ENCODE measurements at regions not wholly inside any gene's neighbourhood (a gene's known extent, or its start where the extent isn't known, plus 50 kb on each side); places are given as distances from the start of the nearest gene placed in this dataset.

GRCh38 chr7:17015598-17016031 is 133.8 kb upstream of the AGR3 start:
- TF ChIP-seq CTCF (conservative IDR thresholded peaks at IDR 0.05; ENCODE audit: low read depth, low read length), result no peak
- H3K4me1 ChIP-seq (ENCODE audit: low read depth, poor library complexity, severe bottlenecking), result no peaks in the 10 kb centered on the region
- H3K4me3 ChIP-seq (IDR thresholded peaks at IDR 0.05; ENCODE audit: insufficient read depth, low read depth, low read length), result no peak overlapping the region
- H3K79me2 ChIP-seq (ENCODE audit: insufficient read depth, low read depth), result no peaks in the 10 kb centered on the region
- H3K27me3 ChIP-seq (ENCODE audit: insufficient read depth, low read depth), result no peaks in the 10 kb centered on the region
- H3K4me2 ChIP-seq, result no peak overlapping the region
- H3K27ac ChIP-seq, result no peak overlapping the region
- H3K9ac ChIP-seq, result no peak overlapping the region
- H4K20me1 ChIP-seq (ENCODE audit: insufficient read depth), result no peaks in the 10 kb centered on the region
- no peaks in the 10 kb centered on the region for H3K36me3 ChIP-seq (ENCODE audit: insufficient read depth)
- no peak overlapping the region for H2AFZ ChIP-seq (ENCODE audit: low read depth)

DNA sequence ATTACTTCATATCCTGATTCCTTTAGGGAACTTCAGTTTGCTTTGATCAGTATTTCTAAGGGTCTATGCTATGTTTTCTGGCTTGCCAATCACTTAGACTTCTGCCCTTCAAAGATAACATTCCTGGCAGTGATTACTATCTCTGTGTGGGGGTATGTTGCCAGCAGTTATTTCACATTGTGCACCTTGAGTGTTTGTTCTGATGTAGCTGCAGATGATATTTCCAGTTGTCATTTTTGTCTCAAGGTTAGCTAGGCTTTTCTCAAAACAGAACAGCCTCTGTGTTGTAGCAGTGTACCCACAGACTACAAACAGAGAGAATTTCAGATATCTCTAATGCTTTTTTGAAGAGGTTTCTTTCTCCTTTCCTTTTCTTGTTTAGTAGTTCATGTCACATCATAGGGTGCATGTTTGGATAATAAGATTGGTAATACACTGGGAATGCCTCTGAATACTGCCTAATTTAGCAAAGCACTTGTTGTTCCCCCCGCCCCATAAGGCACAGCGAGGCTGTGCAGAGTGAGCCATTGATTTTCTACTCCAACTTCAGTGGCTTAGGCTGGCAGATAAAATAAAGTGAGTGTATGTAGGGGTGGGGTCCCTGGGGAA is 134.7 kb upstream of the AGR3 start:
- Histone ChIP-seq H3K27me3 (ENCODE audit: insufficient read depth, low read depth) (no peaks in the 10 kb centered on the region), H3K4me2 (no peak overlapping the region), H4K20me1 (ENCODE audit: insufficient read depth) (no peaks in the 10 kb centered on the region), H3K27ac (no peak overlapping the region), H3K4me1 (ENCODE audit: low read depth, poor library complexity, severe bottlenecking) (no peaks in the 10 kb centered on the region), H3K79me2 (ENCODE audit: insufficient read depth, low read depth) (no peaks in the 10 kb centered on the region), H3K4me3 (IDR thresholded peaks at IDR 0.05; ENCODE audit: insufficient read depth, low read depth, low read length) (no peak overlapping the region), H2AFZ (ENCODE audit: low read depth) (no peak overlapping the region), H3K36me3 (ENCODE audit: insufficient read depth) (no peaks in the 10 kb centered on the region), H3K9ac (no peak overlapping the region)
- TF ChIP-seq CTCF (conservative IDR thresholded peaks at IDR 0.05; ENCODE audit: low read depth, low read length), result no peak

DNA sequence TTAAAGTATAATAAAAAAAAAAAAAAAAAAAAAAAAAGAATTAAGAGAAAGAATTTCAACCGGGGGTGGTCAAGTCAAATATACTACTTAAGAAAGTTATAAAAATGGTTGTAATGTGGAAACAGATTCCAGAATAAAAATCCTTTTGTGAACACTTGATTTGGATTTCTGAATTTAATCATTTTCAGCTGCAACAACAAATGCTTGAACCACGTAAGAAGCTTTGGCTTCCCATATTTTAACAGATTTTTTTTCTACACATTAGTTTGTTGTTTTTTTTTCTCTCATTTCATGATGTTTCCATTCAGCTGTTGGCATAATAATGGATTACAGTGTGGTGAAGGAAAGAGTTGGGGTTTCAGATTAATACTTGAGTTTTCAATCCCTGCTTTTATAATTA is 137.3 kb upstream of the AGR3 start:
- no peak overlapping the region for H3K27ac ChIP-seq
- no peak overlapping the region for H2AFZ ChIP-seq (ENCODE audit: low read depth)
- H3K79me2 ChIP-seq (ENCODE audit: insufficient read depth, low read depth), result no peaks in the 10 kb centered on the region
- no peaks in the 10 kb centered on the region for H3K36me3 ChIP-seq (ENCODE audit: insufficient read depth)
- H3K4me1 ChIP-seq (ENCODE audit: low read depth, poor library complexity, severe bottlenecking), result no peaks in the 10 kb centered on the region
- TF ChIP-seq CTCF (conservative IDR thresholded peaks at IDR 0.05; ENCODE audit: low read depth, low read length), result no peak
- H3K9ac ChIP-seq, result no peak overlapping the region
- H3K4me2 ChIP-seq, result no peak overlapping the region
- no peak overlapping the region for H3K4me3 ChIP-seq (IDR thresholded peaks at IDR 0.05; ENCODE audit: insufficient read depth, low read depth, low read length)
- H3K27me3 ChIP-seq (ENCODE audit: insufficient read depth, low read depth), result no peaks in the 10 kb centered on the region
- no peaks in the 10 kb centered on the region for H4K20me1 ChIP-seq (ENCODE audit: insufficient read depth)

- no peaks in the 10 kb centered on the region for H3K79me2 ChIP-seq (ENCODE audit: insufficient read depth, low read depth)
- no peak for TF ChIP-seq CTCF (conservative IDR thresholded peaks at IDR 0.05; ENCODE audit: low read depth, low read length)
These were observed 138.5 kb upstream of the AGR3 start for GRCh38 chr7:17020250-17020649.

More at GRCh38 chr7:17020250-17020649, 138.5 kb upstream of the AGR3 start:
- no peaks in the 10 kb centered on the region for H3K36me3 ChIP-seq (ENCODE audit: insufficient read depth)
- no peak overlapping the region for H3K27ac ChIP-seq
- no peaks in the 10 kb centered on the region for H3K4me1 ChIP-seq (ENCODE audit: low read depth, poor library complexity, severe bottlenecking)
- no peak overlapping the region for H3K4me2 ChIP-seq
- H3K27me3 ChIP-seq (ENCODE audit: insufficient read depth, low read depth), result no peaks in the 10 kb centered on the region
- no peak overlapping the region for H3K4me3 ChIP-seq (IDR thresholded peaks at IDR 0.05; ENCODE audit: insufficient read depth, low read depth, low read length)
- H2AFZ ChIP-seq (ENCODE audit: low read depth), result no peak overlapping the region
- no peaks in the 10 kb centered on the region for H4K20me1 ChIP-seq (ENCODE audit: insufficient read depth)
- no peak overlapping the region for H3K9ac ChIP-seq
